ENCODE measurements at regions not wholly inside any gene's neighbourhood (a gene's known extent, or its start where the extent isn't known, plus 50 kb on each side); places are given as distances from the start of the nearest gene placed in this dataset.
"Not testable (repeated sequence)": the region's sequence is repeated elsewhere in the genome, so short reads cannot be mapped to it uniquely, and the experiment has no call there.

GRCh38 chr5:130643321-130643720, 521.7 kb downstream of the HINT1 start:
- TF ChIP-seq, protein P1, sequence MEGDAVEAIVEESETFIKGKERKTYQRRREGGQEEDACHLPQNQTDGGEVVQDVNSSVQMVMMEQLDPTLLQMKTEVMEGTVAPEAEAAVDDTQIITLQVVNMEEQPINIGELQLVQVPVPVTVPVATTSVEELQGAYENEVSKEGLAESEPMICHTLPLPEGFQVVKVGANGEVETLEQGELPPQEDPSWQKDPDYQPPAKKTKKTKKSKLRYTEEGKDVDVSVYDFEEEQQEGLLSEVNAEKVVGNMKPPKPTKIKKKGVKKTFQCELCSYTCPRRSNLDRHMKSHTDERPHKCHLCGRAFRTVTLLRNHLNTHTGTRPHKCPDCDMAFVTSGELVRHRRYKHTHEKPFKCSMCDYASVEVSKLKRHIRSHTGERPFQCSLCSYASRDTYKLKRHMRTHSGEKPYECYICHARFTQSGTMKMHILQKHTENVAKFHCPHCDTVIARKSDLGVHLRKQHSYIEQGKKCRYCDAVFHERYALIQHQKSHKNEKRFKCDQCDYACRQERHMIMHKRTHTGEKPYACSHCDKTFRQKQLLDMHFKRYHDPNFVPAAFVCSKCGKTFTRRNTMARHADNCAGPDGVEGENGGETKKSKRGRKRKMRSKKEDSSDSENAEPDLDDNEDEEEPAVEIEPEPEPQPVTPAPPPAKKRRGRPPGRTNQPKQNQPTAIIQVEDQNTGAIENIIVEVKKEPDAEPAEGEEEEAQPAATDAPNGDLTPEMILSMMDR (conservative IDR thresholded peaks at IDR 0.05), result no peak
- TF ChIP-seq ZFX (IDR thresholded peaks at IDR 0.05), result no peak
- H3K27ac ChIP-seq, result no peak overlapping the region

GRCh38 chr5:130642461-130642860, 522.6 kb downstream of the HINT1 start:
- TF ChIP-seq, protein P1 (conservative IDR thresholded peaks at IDR 0.05), result no peak
- TF ChIP-seq ZFX (IDR thresholded peaks at IDR 0.05), result no peak
- H3K27ac ChIP-seq, result no peak overlapping the region

- H3K27ac ChIP-seq, result no peak overlapping the region
- TF ChIP-seq ZFX (IDR thresholded peaks at IDR 0.05), result no peak
- TF ChIP-seq, protein P1 (conservative IDR thresholded peaks at IDR 0.05), result no peak
Measured at GRCh38 chr5:130627145-130627544, 537.9 kb downstream of the HINT1 start.

DNA sequence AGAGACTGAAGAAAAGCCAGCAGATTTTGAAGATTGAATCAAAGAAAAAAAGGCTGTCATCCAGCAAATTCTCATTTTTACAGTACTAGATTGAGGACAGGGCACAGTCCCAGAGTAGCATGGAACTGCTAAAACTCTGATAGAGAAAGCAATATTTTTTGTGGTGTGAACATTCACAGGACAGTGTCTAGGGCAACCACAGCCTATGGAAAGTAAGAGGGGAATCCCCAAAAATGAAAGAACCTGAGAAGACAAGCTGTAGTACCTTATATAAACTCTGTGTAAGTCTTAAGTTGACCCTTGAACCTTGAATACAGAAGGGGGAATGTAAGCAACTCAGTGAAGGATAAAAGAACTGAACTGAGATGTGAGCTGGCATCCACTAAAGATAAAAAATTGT, 540.3 kb downstream of the HINT1 start:
- no peak for TF ChIP-seq ZFX (IDR thresholded peaks at IDR 0.05)
- TF ChIP-seq, protein P1 (conservative IDR thresholded peaks at IDR 0.05), result no peak
- no peak overlapping the region for H3K27ac ChIP-seq

GRCh38 chr5:130616161-130616560, 548.9 kb downstream of the HINT1 start:
- no peak overlapping the region for H3K27ac ChIP-seq
- TF ChIP-seq, protein P1 (conservative IDR thresholded peaks at IDR 0.05), result no peak
- no peak for TF ChIP-seq ZFX (IDR thresholded peaks at IDR 0.05)

- TF ChIP-seq, protein P1 (conservative IDR thresholded peaks at IDR 0.05), result no peak
- no peak for TF ChIP-seq ZFX (IDR thresholded peaks at IDR 0.05)
- H3K27ac ChIP-seq, result no peak overlapping the region
Measured at GRCh38 chr5:130605234-130605633, 559.8 kb downstream of the HINT1 start.

DNA sequence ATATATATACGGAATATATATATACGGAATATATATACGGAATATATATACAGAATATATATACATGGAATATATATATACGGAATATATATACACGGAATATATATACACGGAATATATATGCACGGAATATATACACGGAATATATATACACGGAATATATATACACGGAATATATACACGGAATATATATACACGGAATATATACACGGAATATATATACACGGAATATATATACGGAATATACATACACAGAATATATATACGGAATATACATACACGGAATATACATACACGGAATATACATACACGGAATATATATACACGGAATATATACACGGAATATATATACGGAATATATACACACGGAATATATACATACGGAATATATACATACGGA, 568.4 kb downstream of the HINT1 start:
- not testable (repeated sequence) for H3K27ac ChIP-seq

DNA sequence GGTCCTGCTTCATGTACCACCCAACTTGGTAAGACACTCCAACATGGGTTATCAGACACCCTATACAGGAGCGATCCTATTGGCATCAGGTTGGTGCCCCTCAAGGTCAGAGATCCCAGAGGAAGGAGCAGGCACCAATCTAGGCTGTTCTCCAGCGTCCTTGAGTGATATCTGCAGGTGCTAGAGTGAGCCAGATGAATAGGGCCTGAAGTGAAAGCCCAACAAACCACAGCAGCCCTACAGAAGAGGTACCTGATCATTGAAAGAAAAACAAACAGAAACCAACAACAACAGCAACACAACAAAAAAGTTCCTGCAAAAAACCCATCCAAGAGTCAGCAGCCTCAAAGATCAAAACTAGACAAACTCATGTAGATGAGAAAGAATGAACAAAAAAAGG, 584.8 kb downstream of the HINT1 start:
- TF ChIP-seq, protein P1 (conservative IDR thresholded peaks at IDR 0.05), result no peak
- no peak for TF ChIP-seq ZFX (IDR thresholded peaks at IDR 0.05)
- H3K27ac ChIP-seq, result no peak overlapping the region
